ENCODE measurements at regions not wholly inside any gene's neighbourhood (a gene's known extent, or its start where the extent isn't known, plus 50 kb on each side); places are given as distances from the start of the nearest gene placed in this dataset.

GRCh38 chr5:61267116-61267515, 64.9 kb upstream of the ZSWIM6 start:
- Histone ChIP-seq H3K36me3 (ENCODE audit: low read depth, low read length) (no peaks in the 10 kb centered on the region), H3K27me3 (ENCODE audit: low read length) (no peaks in the 10 kb centered on the region), H3K9ac (ENCODE audit: low read length) (no peak overlapping the region), H3K9me3 (ENCODE audit: low read length) (no peaks in the 10 kb centered on the region), H3K4me2 (ENCODE audit: low read length) (no peak overlapping the region), H3K79me2 (ENCODE audit: low read length) (no peaks in the 10 kb centered on the region), H3F3A (ENCODE audit: low read length, unreplicated experiment) (no peaks in the 10 kb centered on the region), H3K4me3 (ENCODE audit: low read length) (no peak overlapping the region), H2AFZ (ENCODE audit: low read length) (no peak overlapping the region), H3K27ac (ENCODE audit: low read length) (no peak overlapping the region), H4K20me1 (ENCODE audit: low read length) (no peaks in the 10 kb centered on the region), H3K4me1 (ENCODE audit: insufficient read depth, low read length) (no peaks in the 10 kb centered on the region), H3K9me2 (replicated peaks; ENCODE audit: low read length) (no peaks in the 10 kb centered on the region)
- POLR2A ChIA-PET (ENCODE audit: unreplicated experiment), result no interaction called here
- ATAC-seq, result no peak
- no peak for TF ChIP-seq CTCF (conservative IDR thresholded peaks at IDR 0.05; ENCODE audit: low read depth, low read length)
- TF ChIP-seq EZH2 (IDR thresholded peaks at IDR 0.05; ENCODE audit: low read length, unreplicated experiment), result no peak
- no peak for TF ChIP-seq EZH2phosphoT487 (IDR thresholded peaks at IDR 0.05; ENCODE audit: borderline replicate concordance, low read length)
- BruUV-seq (replicated peaks), result no TSS peak
- DNase-seq, result no peak
- CTCF ChIA-PET, result no interaction called here
- intact Hi-C loops (cut with micrococcal nuclease), result no loop called here

GRCh38 chr5:61268871-61269270, 63.2 kb upstream of the ZSWIM6 start:
- no peak overlapping the region for H3K4me3 ChIP-seq (ENCODE audit: low read length)
- no peaks in the 10 kb centered on the region for H3K27me3 ChIP-seq (ENCODE audit: low read length)
- DNase-seq (no peak), ATAC-seq (no peak)
- CTCF ChIA-PET, result no interaction called here
- intact Hi-C loops (cut with micrococcal nuclease), result no loop called here
- H3K4me1 ChIP-seq (ENCODE audit: insufficient read depth, low read length), result no peaks in the 10 kb centered on the region
- POLR2A ChIA-PET (ENCODE audit: unreplicated experiment), result no interaction called here
- no peaks in the 10 kb centered on the region for H3K79me2 ChIP-seq (ENCODE audit: low read length)
- no peaks in the 10 kb centered on the region for H3K9me3 ChIP-seq (ENCODE audit: low read length)
- no peak overlapping the region for H3K27ac ChIP-seq (ENCODE audit: low read length)
- no peak overlapping the region for H3K4me2 ChIP-seq (ENCODE audit: low read length)
- no peak overlapping the region for H3K9ac ChIP-seq (ENCODE audit: low read length)
- no peaks in the 10 kb centered on the region for H3K36me3 ChIP-seq (ENCODE audit: low read depth, low read length)
- H3F3A ChIP-seq (ENCODE audit: low read length, unreplicated experiment), result no peaks in the 10 kb centered on the region
- TF ChIP-seq EZH2phosphoT487 (IDR thresholded peaks at IDR 0.05; ENCODE audit: borderline replicate concordance, low read length) (no peak), EZH2 (IDR thresholded peaks at IDR 0.05; ENCODE audit: low read length, unreplicated experiment) (no peak), CTCF (conservative IDR thresholded peaks at IDR 0.05; ENCODE audit: low read depth, low read length) (no peak)
- no TSS peak for BruUV-seq (replicated peaks)
- H3K9me2 ChIP-seq (replicated peaks; ENCODE audit: low read length), result no peaks in the 10 kb centered on the region
- no peak overlapping the region for H2AFZ ChIP-seq (ENCODE audit: low read length)
- H4K20me1 ChIP-seq (ENCODE audit: low read length), result no peaks in the 10 kb centered on the region

- ATAC-seq (no peak), DNase-seq (no peak)
- Histone ChIP-seq H3K79me2 (ENCODE audit: low read length) (no peaks in the 10 kb centered on the region), H2AFZ (ENCODE audit: low read length) (no peak overlapping the region), H3K27ac (ENCODE audit: low read length) (no peak overlapping the region), H3K27me3 (ENCODE audit: low read length) (no peaks in the 10 kb centered on the region), H3K9me3 (ENCODE audit: low read length) (no peaks in the 10 kb centered on the region), H3K36me3 (ENCODE audit: low read depth, low read length) (no peaks in the 10 kb centered on the region), H3F3A (ENCODE audit: low read length, unreplicated experiment) (no peaks in the 10 kb centered on the region), H3K4me3 (ENCODE audit: low read length) (no peak overlapping the region), H4K20me1 (ENCODE audit: low read length) (no peaks in the 10 kb centered on the region), H3K9ac (ENCODE audit: low read length) (no peak overlapping the region), H3K4me1 (ENCODE audit: insufficient read depth, low read length) (peaks cover 5% of the 10 kb centered on the region), H3K9me2 (replicated peaks; ENCODE audit: low read length) (no peaks in the 10 kb centered on the region), H3K4me2 (ENCODE audit: low read length) (no peak overlapping the region)
- POLR2A ChIA-PET (ENCODE audit: unreplicated experiment), result no interaction called here
- TF ChIP-seq EZH2phosphoT487 (IDR thresholded peaks at IDR 0.05; ENCODE audit: borderline replicate concordance, low read length), result no peak
- BruUV-seq (replicated peaks), result no TSS peak
- intact Hi-C loops (cut with micrococcal nuclease), result no loop called here
- CTCF ChIA-PET, result no interaction called here
These were observed 61.4 kb upstream of the ZSWIM6 start for GRCh38 chr5:61270510-61271165.
